Gastroesophageal sphincter (tissue), 3 donors: ENCODE measurements at regions not wholly inside any gene's neighbourhood (a gene's known extent, or its start where the extent isn't known, plus 50 kb on each side); places are given as distances from the start of the nearest gene placed in this dataset.

Experiments used
- CTCF ChIP-seq, 4 experiments: fragments of 200-600 bp in 2 of 4; fragments of 450-650 bp in 2 of 4; sonication (generic) in 1 of 4; IDR thresholded peaks; one replicate each; pipeline ENCODE4 v1.5.1; 2017 to 2019; ENCODE audit warnings: antibody characterized with exemption in 4 of 4, mild to moderate bottlenecking in 2 of 4, moderate library complexity in 2 of 4
- POLR2A ChIP-seq, 2 donors: fragments of 450-650 bp; IDR thresholded peaks; one replicate each; pipeline ENCODE4 v1.6.1; 2017; ENCODE audit warnings: antibody characterized with exemption in 2 of 2, mild to moderate bottlenecking in 2 of 2, moderate library complexity in 1 of 2
- POLR2AphosphoS5 ChIP-seq: sonication (generic); formaldehyde crosslinking; IDR thresholded peaks from one replicate; pipeline ENCODE4 v1.6.1; 2017; ENCODE audit warnings: antibody characterized with exemption

- TF ChIP-seq POLR2AphosphoS5, result no peak
- no peak for TF ChIP-seq CTCF (IDR thresholded peaks at IDR 0.05)
- no peak for TF ChIP-seq POLR2A (IDR thresholded peaks at IDR 0.05)
Observed at GRCh38 chr6:149166336-149166735, 151.2 kb upstream of the TAB2 start.
